Loucy (cell line): ENCODE measurements at regions not wholly inside any gene's neighbourhood (a gene's known extent, or its start where the extent isn't known, plus 50 kb on each side); places are given as distances from the start of the nearest gene placed in this dataset.

Source experiments
- H2AFZ ChIP-seq: fragments of 200-600 bp; sonication (generic); 2 replicates; pipeline ENCODE4 v1.6.0; 2016; ENCODE audit warnings: antibody characterized with exemption, mild to moderate bottlenecking, low read length, moderate library complexity
- H3F3A ChIP-seq: fragments of 200-600 bp; 2 replicates; pipeline ENCODE4 v1.6.0; 2016; ENCODE audit warnings: antibody characterized with exemption, low read depth, mild to moderate bottlenecking
- H3K27me3 ChIP-seq: fragments of 200-600 bp; sonication (generic); 2 replicates; pipeline ENCODE4 v1.6.1; 2014; ENCODE audit warnings: low read length, mild to moderate bottlenecking; ENCODE audit not compliant: insufficient read depth, poor library complexity, severe bottlenecking
- H3K36me3 ChIP-seq: fragments of 200-600 bp; sonication (generic); 2 replicates; pipeline ENCODE4 v1.6.1; 2016; ENCODE audit warnings: low read length; ENCODE audit not compliant: insufficient read depth
- H3K4me1 ChIP-seq: fragments of 200-600 bp; sonication (generic); 2 replicates; pipeline ENCODE4 v1.5.1; 2014; ENCODE audit warnings: low read length, mild to moderate bottlenecking; ENCODE audit not compliant: insufficient read depth, poor library complexity, severe bottlenecking
- H3K4me2 ChIP-seq: fragments of 200-600 bp; sonication (generic); 2 replicates; pipeline ENCODE4 v1.6.0; 2014; ENCODE audit warnings: antibody characterized with exemption, low read length, low read depth, mild to moderate bottlenecking; ENCODE audit not compliant: poor library complexity, severe bottlenecking
- H3K4me3 ChIP-seq: fragments of 200-600 bp; sonication (generic); 2 replicates; pipeline ENCODE4 v1.5.1; 2014; ENCODE audit warnings: low read length, mild to moderate bottlenecking, mixed read lengths; ENCODE audit not compliant: poor library complexity, severe bottlenecking
- H3K79me2 ChIP-seq: fragments of 200-600 bp; sonication (generic); 2 replicates; pipeline ENCODE4 v1.6.1; 2014; ENCODE audit warnings: low read length; ENCODE audit not compliant: insufficient read depth
- H3K9ac ChIP-seq: fragments of 200-600 bp; sonication (generic); 2 replicates; pipeline ENCODE4 v1.6.0; 2014; ENCODE audit warnings: mild to moderate bottlenecking, low read depth, low read length, moderate library complexity; ENCODE audit not compliant: poor library complexity, severe bottlenecking
- H3K9me2 ChIP-seq: fragments of 200-600 bp; sonication (generic); replicated peaks from 2 replicates; pipeline ENCODE4 v1.6.1; 2016; ENCODE audit warnings: low read depth, low read length, mixed read lengths
- H3K9me3 ChIP-seq: fragments of 200-600 bp; sonication (generic); 2 replicates; pipeline ENCODE4 v1.6.1; 2014; ENCODE audit warnings: mild to moderate bottlenecking, antibody characterized with exemption, low read length, low read depth; ENCODE audit not compliant: insufficient read depth
- H4K20me1 ChIP-seq: fragments of 200-600 bp; sonication (generic); 2 replicates; pipeline ENCODE4 v1.6.0; 2014; ENCODE audit warnings: antibody characterized with exemption, low read length, mild to moderate bottlenecking; ENCODE audit not compliant: insufficient read depth, poor library complexity, severe bottlenecking
- CTCF ChIP-seq: fragments of 200-600 bp; sonication (generic); conservative IDR thresholded peaks from 2 replicates; pipeline ENCODE4 v1.5.1; 2014; ENCODE audit warnings: mild to moderate bottlenecking, antibody characterized with exemption, low read length
- EZH2phosphoT487 ChIP-seq: fragments of 200-600 bp; IDR thresholded peaks from 2 replicates; pipeline ENCODE4 v1.6.1; 2018; ENCODE audit warnings: antibody characterized with exemption, mild to moderate bottlenecking, moderate library complexity, borderline replicate concordance

GRCh38 chr9:84129529-84129928, 148.9 kb downstream of the RMI1 start:
- Histone ChIP-seq H3K4me2 (no peak overlapping the region), H3K9me3 (no peaks in the 10 kb centered on the region), H3K9me2 (no peaks in the 10 kb centered on the region), H2AFZ (no peak overlapping the region), H3K36me3 (no peaks in the 10 kb centered on the region), H3K4me3 (no peak overlapping the region), H4K20me1 (no peaks in the 10 kb centered on the region), H3K9ac (no peak overlapping the region), H3K27me3 (no peaks in the 10 kb centered on the region), H3K79me2 (no peaks in the 10 kb centered on the region), H3K4me1 (no peaks in the 10 kb centered on the region), H3F3A (no peaks in the 10 kb centered on the region)
- TF ChIP-seq EZH2phosphoT487 (no peak), CTCF (no peak)

GRCh38 chr9:84136119-84136868, 155.7 kb downstream of the RMI1 start:
- no peak for TF ChIP-seq EZH2phosphoT487
- no peak for TF ChIP-seq CTCF
- no peak overlapping the region for H3K4me3 ChIP-seq
- H3K9me2 ChIP-seq = no peaks in the 10 kb centered on the region
- no peaks in the 10 kb centered on the region for H3K9me3 ChIP-seq
- H3K4me1 ChIP-seq = no peaks in the 10 kb centered on the region
- no peaks in the 10 kb centered on the region for H3K36me3 ChIP-seq
- no peaks in the 10 kb centered on the region for H3K27me3 ChIP-seq
- H3F3A ChIP-seq = no peaks in the 10 kb centered on the region
- no peak overlapping the region for H3K4me2 ChIP-seq
- H2AFZ ChIP-seq = no peak overlapping the region
- H3K79me2 ChIP-seq = no peaks in the 10 kb centered on the region
- no peaks in the 10 kb centered on the region for H4K20me1 ChIP-seq
- no peak overlapping the region for H3K9ac ChIP-seq

- no peaks in the 10 kb centered on the region for H3K27me3 ChIP-seq
- TF ChIP-seq CTCF (no peak), EZH2phosphoT487 (no peak)
- H3K4me3 ChIP-seq = no peak overlapping the region
Observed at GRCh38 chr9:84137968-84138367, 157.4 kb downstream of the RMI1 start.

More at GRCh38 chr9:84137968-84138367, 157.4 kb downstream of the RMI1 start:
- no peaks in the 10 kb centered on the region for H3K9me3 ChIP-seq
- H3K36me3 ChIP-seq = no peaks in the 10 kb centered on the region
- H3K4me2 ChIP-seq = no peak overlapping the region
- H3F3A ChIP-seq = no peaks in the 10 kb centered on the region
- no peaks in the 10 kb centered on the region for H3K9me2 ChIP-seq
- no peaks in the 10 kb centered on the region for H3K79me2 ChIP-seq
- H3K9ac ChIP-seq = no peak overlapping the region
- H4K20me1 ChIP-seq = no peaks in the 10 kb centered on the region
- no peaks in the 10 kb centered on the region for H3K4me1 ChIP-seq
- H2AFZ ChIP-seq = no peak overlapping the region
